ENCODE measurements at regions not wholly inside any gene's neighbourhood (a gene's known extent, or its start where the extent isn't known, plus 50 kb on each side); places are given as distances from the start of the nearest gene placed in this dataset.

- 71 to 83% methylated on average over 1 to 2 of the region's 3 CpGs for WGBS, 2 donors (ENCODE audit: low coverage in 1 of 2)
- Histone ChIP-seq H3K4me1 (peaks cover 0 to 30% (median 13%) of the 10 kb centered on the region in 3 donors), H3K27ac (no peak overlapping the region), H3K4me3 (no peak overlapping the region), H3K36me3 (no peaks in the 10 kb centered on the region), H3K27me3 (no peaks in the 10 kb centered on the region), H3K9me3 (no peaks in the 10 kb centered on the region)
- TF ChIP-seq POLR2A (IDR thresholded peaks at IDR 0.05) (no peak), EP300 (IDR thresholded peaks at IDR 0.05) (no peak), POLR2AphosphoS5 (IDR thresholded peaks at IDR 0.05) (no peak)
- TF ChIP-seq, protein P1, sequence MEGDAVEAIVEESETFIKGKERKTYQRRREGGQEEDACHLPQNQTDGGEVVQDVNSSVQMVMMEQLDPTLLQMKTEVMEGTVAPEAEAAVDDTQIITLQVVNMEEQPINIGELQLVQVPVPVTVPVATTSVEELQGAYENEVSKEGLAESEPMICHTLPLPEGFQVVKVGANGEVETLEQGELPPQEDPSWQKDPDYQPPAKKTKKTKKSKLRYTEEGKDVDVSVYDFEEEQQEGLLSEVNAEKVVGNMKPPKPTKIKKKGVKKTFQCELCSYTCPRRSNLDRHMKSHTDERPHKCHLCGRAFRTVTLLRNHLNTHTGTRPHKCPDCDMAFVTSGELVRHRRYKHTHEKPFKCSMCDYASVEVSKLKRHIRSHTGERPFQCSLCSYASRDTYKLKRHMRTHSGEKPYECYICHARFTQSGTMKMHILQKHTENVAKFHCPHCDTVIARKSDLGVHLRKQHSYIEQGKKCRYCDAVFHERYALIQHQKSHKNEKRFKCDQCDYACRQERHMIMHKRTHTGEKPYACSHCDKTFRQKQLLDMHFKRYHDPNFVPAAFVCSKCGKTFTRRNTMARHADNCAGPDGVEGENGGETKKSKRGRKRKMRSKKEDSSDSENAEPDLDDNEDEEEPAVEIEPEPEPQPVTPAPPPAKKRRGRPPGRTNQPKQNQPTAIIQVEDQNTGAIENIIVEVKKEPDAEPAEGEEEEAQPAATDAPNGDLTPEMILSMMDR (IDR thresholded peaks at IDR 0.05) = no peak
- no peak for ATAC-seq
Measured at GRCh38 chr20:50263831-50264230, 73.2 kb downstream of the CEBPB start.

DNA sequence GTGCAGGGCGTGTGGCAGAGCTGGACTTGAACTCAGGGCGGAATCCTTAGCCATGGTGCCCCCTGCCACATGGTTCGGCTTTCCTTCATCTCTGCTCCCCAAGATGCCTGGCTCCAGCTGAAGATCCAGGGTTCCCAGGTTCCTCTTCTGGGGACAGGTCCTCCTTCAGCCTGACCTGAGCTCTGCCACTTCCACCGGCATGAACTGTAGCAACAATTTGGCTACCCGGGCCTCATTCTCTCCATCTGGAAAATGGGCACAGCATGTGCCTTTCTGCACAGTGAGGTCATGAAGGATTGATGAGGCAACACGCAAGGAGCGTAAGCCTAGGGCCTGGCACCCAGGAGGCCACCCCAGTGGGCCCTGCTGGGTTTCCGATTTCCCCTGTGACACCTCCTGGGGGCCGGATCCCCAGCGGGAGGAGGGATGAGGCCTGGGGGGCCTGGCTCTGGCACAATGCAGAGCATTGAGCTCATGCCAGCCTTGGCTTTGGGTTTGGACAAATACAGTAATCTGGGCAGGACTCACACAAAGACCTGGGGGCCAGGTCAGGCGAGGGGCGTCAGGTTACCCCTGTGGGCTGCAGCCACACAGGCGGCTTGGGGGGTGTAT lies 74.0 kb downstream of the CEBPB start:
- Histone ChIP-seq H3K27me3 (no peaks in the 10 kb centered on the region), H3K4me1 (peaks cover 0 to 26% (median 13%) of the 10 kb centered on the region in 3 donors), H3K9me3 (no peaks in the 10 kb centered on the region), H3K27ac (no peak overlapping the region), H3K36me3 (no peaks in the 10 kb centered on the region), H3K4me3 (no peak overlapping the region)
- WGBS, 2 donors (ENCODE audit: low coverage in 1 of 2) = 73 to 100% methylated on average over 1 to 3 of the region's 13 CpGs
- no peak for ATAC-seq
- no peak for TF ChIP-seq EP300 (IDR thresholded peaks at IDR 0.05)
- TF ChIP-seq, protein P1 (IDR thresholded peaks at IDR 0.05) = no peak
- TF ChIP-seq POLR2A (IDR thresholded peaks at IDR 0.05) = no peak
- TF ChIP-seq POLR2AphosphoS5 (IDR thresholded peaks at IDR 0.05) = no peak

DNA sequence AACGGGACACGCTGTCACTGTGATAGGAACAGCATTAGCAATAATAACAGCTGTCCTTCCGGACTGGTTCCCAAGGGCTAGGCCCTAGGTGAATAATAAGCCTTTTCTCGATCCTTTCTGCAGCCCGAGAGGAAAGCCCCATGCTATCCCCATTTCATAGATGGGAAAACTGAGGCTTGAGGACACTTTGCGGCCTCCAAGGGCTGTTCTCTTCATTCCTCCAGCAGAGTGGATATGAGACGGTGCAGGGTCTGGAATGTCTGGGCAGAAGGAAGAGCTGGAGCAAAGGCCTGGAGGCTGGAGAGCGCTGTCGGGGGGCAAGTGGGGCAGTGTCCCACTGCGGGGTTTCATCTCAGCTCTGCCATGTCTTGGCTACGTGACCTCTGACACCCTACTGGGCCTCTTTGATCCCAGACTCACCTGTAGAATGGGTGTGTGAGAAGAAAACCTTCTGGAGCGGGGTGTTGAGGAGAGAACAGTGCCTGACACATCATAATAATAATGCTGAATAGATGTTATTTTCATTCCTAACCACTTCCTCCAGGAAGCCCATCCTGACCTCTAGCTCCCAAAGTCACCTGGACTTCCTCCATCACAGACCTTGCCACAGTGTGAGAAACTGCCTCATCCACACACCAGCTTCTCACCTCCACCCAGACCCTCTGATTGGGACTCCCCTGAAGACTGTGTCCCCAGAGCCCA lies 74.8 kb downstream of the CEBPB start:
- Histone ChIP-seq H3K27ac (no peak overlapping the region), H3K9me3 (no peaks in the 10 kb centered on the region), H3K4me1 (peaks cover 0 to 19% (median 9%) of the 10 kb centered on the region in 3 donors), H3K4me3 (no peak overlapping the region), H3K27me3 (no peaks in the 10 kb centered on the region), H3K36me3 (no peaks in the 10 kb centered on the region)
- WGBS, 2 donors (ENCODE audit: low coverage in 1 of 2) = 92 to 96% methylated on average over 5 to 11 of the region's 12 CpGs
- TF ChIP-seq EP300 (IDR thresholded peaks at IDR 0.05) (no peak), POLR2A (IDR thresholded peaks at IDR 0.05) (no peak), POLR2AphosphoS5 (IDR thresholded peaks at IDR 0.05) (no peak)
- TF ChIP-seq, protein P1 (IDR thresholded peaks at IDR 0.05) = no peak
- no peak for ATAC-seq

- no peak for ATAC-seq
- no peak overlapping the region for H3K4me3 ChIP-seq
- H3K9me3 ChIP-seq = no peaks in the 10 kb centered on the region
- no peaks in the 10 kb centered on the region for H3K27me3 ChIP-seq
- WGBS, 2 donors (ENCODE audit: low coverage in 1 of 2) = 95 to 100% methylated on average over 1 to 4 of the region's 10 CpGs
- no peaks in the 10 kb centered on the region for H3K36me3 ChIP-seq
- TF ChIP-seq POLR2AphosphoS5 (IDR thresholded peaks at IDR 0.05) (no peak), EP300 (IDR thresholded peaks at IDR 0.05) (no peak), POLR2A (IDR thresholded peaks at IDR 0.05) (no peak)
- TF ChIP-seq, protein P1 (IDR thresholded peaks at IDR 0.05) = no peak
- H3K27ac ChIP-seq = peak overlapping the region in 2 of 4 donors; percentile 35 to 69
- peaks cover 0 to 17% (median 9%) of the 10 kb centered on the region in 3 donors for H3K4me1 ChIP-seq
Measured at GRCh38 chr20:50266293-50267040, 75.8 kb downstream of the CEBPB start.

All from gastroesophageal sphincter (tissue), 4 donors.